ENCODE measurements at regions not wholly inside any gene's neighbourhood (a gene's known extent, or its start where the extent isn't known, plus 50 kb on each side); places are given as distances from the start of the nearest gene placed in this dataset.
A peak's percentile ranks its signal among the peaks of the same experiment; 100 is the strongest.

DNA sequence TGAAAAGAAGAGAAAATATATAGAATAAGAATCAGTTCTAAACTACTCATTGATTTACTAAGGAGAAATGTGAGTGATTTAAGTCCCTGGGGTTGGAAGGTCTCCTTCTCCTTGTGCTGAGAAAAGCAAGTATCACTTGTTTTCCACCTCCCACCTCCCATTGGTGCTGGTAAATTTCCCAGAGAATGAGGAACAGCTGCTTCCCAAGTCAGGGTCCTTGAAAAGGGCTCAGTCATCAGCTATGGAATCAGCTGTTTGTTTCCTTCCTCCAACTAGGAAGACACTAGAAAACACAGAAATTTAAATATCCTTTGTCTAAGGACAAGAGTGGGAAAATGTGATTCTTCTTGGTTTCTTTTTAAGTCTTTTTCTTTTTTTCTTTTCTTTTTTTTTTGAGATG lies 131.3 kb upstream of the C1orf21 start:
- no peak for ATAC-seq
- TF ChIP-seq ISL1 (CRISPR knock-in tag; IDR thresholded peaks at IDR 0.05): no peak
- no peak for TF ChIP-seq ZNF8 (CRISPR knock-in tag; IDR thresholded peaks at IDR 0.05)
- no peak for TF ChIP-seq GLIS3 (CRISPR knock-in tag; IDR thresholded peaks at IDR 0.05)

DNA sequence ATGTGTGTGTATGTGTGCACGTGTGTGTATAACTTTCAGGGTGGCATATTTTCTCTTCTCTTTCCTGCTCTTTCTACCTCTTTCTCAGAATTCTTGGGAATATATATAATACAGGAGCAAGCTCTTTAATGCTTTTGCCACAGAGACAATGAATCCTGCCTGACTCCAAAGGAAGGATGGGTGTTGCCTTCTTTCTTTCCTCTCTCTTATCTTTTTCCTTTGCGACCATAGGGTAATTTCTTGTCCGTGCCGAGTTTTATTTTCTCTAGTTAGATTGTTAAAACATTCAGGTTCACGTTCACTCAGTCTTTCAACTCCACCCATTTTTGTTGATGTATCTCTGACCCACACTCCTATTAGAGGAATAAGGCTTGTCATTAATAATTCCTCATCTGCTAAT lies 129.0 kb upstream of the C1orf21 start:
- TF ChIP-seq ZC3H10 (CRISPR knock-in tag; IDR thresholded peaks at IDR 0.05) (no peak), ZFP3 (CRISPR knock-in tag; IDR thresholded peaks at IDR 0.05) (no peak), GLIS3 (CRISPR knock-in tag; IDR thresholded peaks at IDR 0.05) (no peak), PPARA (CRISPR knock-in tag; IDR thresholded peaks at IDR 0.05; ENCODE audit: borderline replicate concordance) (no peak), ESRRG (CRISPR knock-in tag; IDR thresholded peaks at IDR 0.05) (no peak)
- TF ChIP-seq, protein P1, sequence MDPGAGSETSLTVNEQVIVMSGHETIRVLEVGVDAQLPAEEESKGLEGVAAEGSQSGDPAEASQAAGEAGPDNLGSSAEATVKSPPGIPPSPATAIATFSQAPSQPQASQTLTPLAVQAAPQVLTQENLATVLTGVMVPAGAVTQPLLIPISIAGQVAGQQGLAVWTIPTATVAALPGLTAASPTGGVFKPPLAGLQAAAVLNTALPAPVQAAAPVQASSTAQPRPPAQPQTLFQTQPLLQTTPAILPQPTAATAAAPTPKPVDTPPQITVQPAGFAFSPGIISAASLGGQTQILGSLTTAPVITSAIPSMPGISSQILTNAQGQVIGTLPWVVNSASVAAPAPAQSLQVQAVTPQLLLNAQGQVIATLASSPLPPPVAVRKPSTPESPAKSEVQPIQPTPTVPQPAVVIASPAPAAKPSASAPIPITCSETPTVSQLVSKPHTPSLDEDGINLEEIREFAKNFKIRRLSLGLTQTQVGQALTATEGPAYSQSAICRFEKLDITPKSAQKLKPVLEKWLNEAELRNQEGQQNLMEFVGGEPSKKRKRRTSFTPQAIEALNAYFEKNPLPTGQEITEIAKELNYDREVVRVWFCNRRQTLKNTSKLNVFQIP (CRISPR knock-in tag; IDR thresholded peaks at IDR 0.05; ENCODE audit: borderline replicate concordance, low read depth): no peak
- TF ChIP-seq, protein P2, sequence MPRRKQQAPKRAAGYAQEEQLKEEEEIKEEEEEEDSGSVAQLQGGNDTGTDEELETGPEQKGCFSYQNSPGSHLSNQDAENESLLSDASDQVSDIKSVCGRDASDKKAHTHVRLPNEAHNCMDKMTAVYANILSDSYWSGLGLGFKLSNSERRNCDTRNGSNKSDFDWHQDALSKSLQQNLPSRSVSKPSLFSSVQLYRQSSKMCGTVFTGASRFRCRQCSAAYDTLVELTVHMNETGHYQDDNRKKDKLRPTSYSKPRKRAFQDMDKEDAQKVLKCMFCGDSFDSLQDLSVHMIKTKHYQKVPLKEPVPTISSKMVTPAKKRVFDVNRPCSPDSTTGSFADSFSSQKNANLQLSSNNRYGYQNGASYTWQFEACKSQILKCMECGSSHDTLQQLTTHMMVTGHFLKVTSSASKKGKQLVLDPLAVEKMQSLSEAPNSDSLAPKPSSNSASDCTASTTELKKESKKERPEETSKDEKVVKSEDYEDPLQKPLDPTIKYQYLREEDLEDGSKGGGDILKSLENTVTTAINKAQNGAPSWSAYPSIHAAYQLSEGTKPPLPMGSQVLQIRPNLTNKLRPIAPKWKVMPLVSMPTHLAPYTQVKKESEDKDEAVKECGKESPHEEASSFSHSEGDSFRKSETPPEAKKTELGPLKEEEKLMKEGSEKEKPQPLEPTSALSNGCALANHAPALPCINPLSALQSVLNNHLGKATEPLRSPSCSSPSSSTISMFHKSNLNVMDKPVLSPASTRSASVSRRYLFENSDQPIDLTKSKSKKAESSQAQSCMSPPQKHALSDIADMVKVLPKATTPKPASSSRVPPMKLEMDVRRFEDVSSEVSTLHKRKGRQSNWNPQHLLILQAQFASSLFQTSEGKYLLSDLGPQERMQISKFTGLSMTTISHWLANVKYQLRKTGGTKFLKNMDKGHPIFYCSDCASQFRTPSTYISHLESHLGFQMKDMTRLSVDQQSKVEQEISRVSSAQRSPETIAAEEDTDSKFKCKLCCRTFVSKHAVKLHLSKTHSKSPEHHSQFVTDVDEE (CRISPR knock-in tag; IDR thresholded peaks at IDR 0.05): no peak
- TF ChIP-seq, protein P3, sequence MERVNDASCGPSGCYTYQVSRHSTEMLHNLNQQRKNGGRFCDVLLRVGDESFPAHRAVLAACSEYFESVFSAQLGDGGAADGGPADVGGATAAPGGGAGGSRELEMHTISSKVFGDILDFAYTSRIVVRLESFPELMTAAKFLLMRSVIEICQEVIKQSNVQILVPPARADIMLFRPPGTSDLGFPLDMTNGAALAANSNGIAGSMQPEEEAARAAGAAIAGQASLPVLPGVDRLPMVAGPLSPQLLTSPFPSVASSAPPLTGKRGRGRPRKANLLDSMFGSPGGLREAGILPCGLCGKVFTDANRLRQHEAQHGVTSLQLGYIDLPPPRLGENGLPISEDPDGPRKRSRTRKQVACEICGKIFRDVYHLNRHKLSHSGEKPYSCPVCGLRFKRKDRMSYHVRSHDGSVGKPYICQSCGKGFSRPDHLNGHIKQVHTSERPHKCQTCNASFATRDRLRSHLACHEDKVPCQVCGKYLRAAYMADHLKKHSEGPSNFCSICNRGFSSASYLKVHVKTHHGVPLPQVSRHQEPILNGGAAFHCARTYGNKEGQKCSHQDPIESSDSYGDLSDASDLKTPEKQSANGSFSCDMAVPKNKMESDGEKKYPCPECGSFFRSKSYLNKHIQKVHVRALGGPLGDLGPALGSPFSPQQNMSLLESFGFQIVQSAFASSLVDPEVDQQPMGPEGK (CRISPR knock-in tag; IDR thresholded peaks at IDR 0.05; ENCODE audit: borderline replicate concordance): no peak
- no peak for ATAC-seq

DNA sequence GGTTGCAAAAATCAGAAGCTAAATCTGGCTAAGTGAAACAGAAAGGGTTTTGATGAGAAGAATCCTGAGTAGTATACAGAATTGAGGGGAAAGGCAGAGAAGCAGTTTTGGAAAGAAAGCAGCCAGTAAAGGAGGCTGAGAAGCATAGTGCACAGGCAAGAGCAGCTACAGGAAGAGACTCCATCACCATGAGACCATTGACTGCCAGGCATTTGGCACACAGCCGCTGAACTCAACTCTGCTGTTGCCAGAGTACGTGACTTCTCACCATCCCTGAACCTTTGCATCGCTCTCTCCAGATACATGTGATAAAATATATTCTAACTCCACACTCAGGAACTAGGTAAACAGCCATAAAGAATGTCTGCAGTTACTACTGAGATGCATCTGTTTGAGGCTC lies 128.3 kb upstream of the C1orf21 start:
- TF ChIP-seq ZC3H10 (CRISPR knock-in tag; IDR thresholded peaks at IDR 0.05) (no peak), ZNF70 (CRISPR knock-in tag; IDR thresholded peaks at IDR 0.05) (no peak)
- ATAC-seq: no peak

DNA sequence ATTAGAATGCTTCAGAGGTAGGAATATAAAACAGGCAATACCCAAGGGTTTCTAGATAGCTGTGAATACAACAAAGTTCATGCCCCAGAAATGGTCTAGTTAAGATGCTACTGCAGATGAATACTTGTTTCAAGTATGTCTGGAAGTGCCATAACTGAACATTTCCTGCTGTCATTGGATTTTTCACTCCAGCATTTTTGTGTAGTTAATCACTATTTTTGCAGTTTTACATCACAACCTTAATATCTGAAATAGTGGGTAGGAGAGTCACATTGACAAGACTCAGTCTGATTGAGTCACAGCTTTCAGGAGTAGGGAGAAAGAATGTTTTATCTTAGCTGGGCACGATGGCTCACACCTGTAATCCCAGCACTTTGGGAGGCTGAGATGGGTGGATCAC lies 126.4 kb upstream of the C1orf21 start:
- TF ChIP-seq ESRRG (CRISPR knock-in tag; IDR thresholded peaks at IDR 0.05) (no peak), SNAI2 (CRISPR knock-in tag; IDR thresholded peaks at IDR 0.05) (no peak), ZC3H10 (CRISPR knock-in tag; IDR thresholded peaks at IDR 0.05) (no peak), TCF4 (CRISPR knock-in tag; IDR thresholded peaks at IDR 0.05; ENCODE audit: borderline replicate concordance) (no peak), TOX (CRISPR knock-in tag; IDR thresholded peaks at IDR 0.05; ENCODE audit: borderline replicate concordance) (no peak), ARNTL (CRISPR knock-in tag; IDR thresholded peaks at IDR 0.05; ENCODE audit: borderline replicate concordance, low read depth) (no peak), ZNF565 (CRISPR knock-in tag; conservative IDR thresholded peaks at IDR 0.05; ENCODE audit: low read depth) (no peak)
- peak; percentile 83 for ATAC-seq

DNA sequence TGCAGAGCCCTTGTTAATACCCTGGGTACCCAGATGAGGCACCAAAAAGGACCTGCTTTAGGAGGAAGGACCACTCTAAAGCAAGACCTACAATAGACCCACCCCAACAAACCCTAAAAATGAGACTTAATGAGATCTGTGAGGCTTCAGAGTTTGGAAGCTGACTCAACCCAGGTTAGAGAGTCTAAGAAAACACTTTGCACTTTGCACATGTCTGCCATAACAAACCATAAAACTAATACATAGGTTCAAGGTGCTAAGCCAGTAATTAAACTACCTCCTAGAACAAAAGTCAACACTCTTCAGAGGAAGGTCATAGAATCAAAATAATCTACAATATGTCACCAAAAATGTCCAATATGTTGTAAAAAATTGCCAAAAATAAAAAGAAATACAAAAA lies 124.7 kb upstream of the C1orf21 start:
- no peak for ATAC-seq
- no peak for TF ChIP-seq TCF4 (CRISPR knock-in tag; IDR thresholded peaks at IDR 0.05; ENCODE audit: borderline replicate concordance)

DNA sequence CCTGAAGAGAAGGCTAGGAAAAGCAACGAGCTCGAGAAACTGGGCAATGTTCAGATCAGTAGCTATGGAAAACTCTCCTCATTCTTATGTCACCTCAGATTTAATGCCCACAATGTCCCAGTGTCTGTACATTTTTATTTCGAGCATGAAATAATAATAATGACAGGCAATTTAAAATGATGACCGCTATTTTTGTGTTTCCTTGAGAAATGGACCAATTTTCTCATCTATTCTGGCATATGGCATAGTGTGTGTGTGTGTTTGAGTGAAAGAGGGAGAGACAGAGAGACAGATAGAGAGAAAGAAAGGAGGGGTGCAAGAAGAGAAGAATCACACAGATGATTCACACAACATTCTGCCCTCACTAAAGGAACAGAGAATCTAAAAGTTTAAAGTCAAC lies 119.1 kb upstream of the C1orf21 start:
- TF ChIP-seq TCF4 (CRISPR knock-in tag; IDR thresholded peaks at IDR 0.05; ENCODE audit: borderline replicate concordance): no peak
- TF ChIP-seq, protein P2 (CRISPR knock-in tag; IDR thresholded peaks at IDR 0.05): no peak
- no peak for TF ChIP-seq ZFP30 (CRISPR knock-in tag; IDR thresholded peaks at IDR 0.05)
- no peak for TF ChIP-seq TOX (CRISPR knock-in tag; IDR thresholded peaks at IDR 0.05; ENCODE audit: borderline replicate concordance)
- TF ChIP-seq, protein P4, sequence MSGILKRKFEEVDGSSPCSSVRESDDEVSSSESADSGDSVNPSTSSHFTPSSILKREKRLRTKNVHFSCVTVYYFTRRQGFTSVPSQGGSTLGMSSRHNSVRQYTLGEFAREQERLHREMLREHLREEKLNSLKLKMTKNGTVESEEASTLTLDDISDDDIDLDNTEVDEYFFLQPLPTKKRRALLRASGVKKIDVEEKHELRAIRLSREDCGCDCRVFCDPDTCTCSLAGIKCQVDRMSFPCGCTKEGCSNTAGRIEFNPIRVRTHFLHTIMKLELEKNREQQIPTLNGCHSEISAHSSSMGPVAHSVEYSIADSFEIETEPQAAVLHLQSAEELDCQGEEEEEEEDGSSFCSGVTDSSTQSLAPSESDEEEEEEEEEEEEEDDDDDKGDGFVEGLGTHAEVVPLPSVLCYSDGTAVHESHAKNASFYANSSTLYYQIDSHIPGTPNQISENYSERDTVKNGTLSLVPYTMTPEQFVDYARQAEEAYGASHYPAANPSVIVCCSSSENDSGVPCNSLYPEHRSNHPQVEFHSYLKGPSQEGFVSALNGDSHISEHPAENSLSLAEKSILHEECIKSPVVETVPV (CRISPR knock-in tag; IDR thresholded peaks at IDR 0.05): no peak
- no peak for TF ChIP-seq ZNF8 (CRISPR knock-in tag; IDR thresholded peaks at IDR 0.05)
- no peak for ATAC-seq

Measured in SK-N-SH treated with all-trans-retinoic acid at 6 μM for 48 hours (cell line).